ENCODE measurements at regions not wholly inside any gene's neighbourhood (a gene's known extent, or its start where the extent isn't known, plus 50 kb on each side); places are given as distances from the start of the nearest gene placed in this dataset.

DNA sequence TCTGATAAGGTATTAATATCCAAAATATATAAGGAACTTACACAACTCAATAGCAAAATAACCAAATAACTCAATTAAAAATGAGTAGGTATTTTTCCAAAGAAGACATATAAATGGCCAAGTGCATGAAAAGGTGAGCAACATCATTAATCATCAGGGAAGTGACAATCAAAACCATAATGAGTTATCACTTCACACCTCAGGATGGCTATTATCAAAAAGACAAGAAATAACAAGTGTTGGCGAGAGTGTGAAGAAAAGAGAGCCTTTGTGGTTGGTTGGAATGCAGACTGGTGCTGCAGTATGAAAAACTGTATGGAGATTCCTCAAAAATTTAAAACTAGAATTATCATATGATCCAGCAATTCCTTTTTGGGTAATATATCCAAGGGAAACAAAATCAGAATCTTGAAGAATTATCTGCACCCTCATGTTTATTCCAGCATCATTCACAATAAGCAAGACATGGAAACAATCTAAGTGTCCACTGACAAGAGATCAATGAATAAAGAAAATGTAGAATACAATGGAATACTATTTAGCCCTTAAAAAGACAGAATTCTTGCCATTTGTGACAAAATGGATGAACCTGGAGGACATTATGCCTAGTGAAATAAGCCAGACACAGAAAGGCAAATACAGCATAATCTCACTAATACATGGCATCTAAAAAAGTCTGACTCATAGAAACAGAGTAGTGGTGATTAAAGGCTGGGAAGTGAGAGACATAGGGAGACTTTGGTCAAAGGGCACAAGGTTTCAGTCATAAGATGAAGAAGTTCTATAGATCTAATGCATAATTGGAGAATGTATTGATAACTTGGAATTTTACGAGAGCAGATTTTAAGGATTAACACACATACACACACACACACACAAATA lies 175.6 kb downstream of the FOXA2 start:
- DNase-seq (ENCODE audit: low read depth), result no peak
- Histone ChIP-seq H3K36me3 (ENCODE audit: control insufficient read depth, insufficient read depth, low read length, severe bottlenecking) (no peaks in the 10 kb centered on the region), H3K9me3 (ENCODE audit: control insufficient read depth, low read length) (no peaks in the 10 kb centered on the region), H3K4me3 (ENCODE audit: low read length) (no peak overlapping the region), H3K4me1 (ENCODE audit: control insufficient read depth, insufficient read depth, low read length) (peaks cover 47% of the 10 kb centered on the region), H3K27me3 (replicated peaks; ENCODE audit: control insufficient read depth, insufficient read depth, low read length) (no peaks in the 10 kb centered on the region), H3K9ac (ENCODE audit: low read length) (no peak overlapping the region)

- Histone ChIP-seq H3K36me3 (ENCODE audit: control insufficient read depth, insufficient read depth, low read length, severe bottlenecking) (no peaks in the 10 kb centered on the region), H3K9me3 (ENCODE audit: control insufficient read depth, low read length) (no peaks in the 10 kb centered on the region), H3K4me1 (ENCODE audit: control insufficient read depth, insufficient read depth, low read length) (peaks cover 45% of the 10 kb centered on the region), H3K9ac (ENCODE audit: low read length) (no peak overlapping the region), H3K27me3 (replicated peaks; ENCODE audit: control insufficient read depth, insufficient read depth, low read length) (no peaks in the 10 kb centered on the region), H3K4me3 (ENCODE audit: low read length) (no peak overlapping the region)
- DNase-seq (ENCODE audit: low read depth), result no peak
Measured at GRCh38 chr20:22407237-22408193, 176.9 kb downstream of the FOXA2 start.

DNA sequence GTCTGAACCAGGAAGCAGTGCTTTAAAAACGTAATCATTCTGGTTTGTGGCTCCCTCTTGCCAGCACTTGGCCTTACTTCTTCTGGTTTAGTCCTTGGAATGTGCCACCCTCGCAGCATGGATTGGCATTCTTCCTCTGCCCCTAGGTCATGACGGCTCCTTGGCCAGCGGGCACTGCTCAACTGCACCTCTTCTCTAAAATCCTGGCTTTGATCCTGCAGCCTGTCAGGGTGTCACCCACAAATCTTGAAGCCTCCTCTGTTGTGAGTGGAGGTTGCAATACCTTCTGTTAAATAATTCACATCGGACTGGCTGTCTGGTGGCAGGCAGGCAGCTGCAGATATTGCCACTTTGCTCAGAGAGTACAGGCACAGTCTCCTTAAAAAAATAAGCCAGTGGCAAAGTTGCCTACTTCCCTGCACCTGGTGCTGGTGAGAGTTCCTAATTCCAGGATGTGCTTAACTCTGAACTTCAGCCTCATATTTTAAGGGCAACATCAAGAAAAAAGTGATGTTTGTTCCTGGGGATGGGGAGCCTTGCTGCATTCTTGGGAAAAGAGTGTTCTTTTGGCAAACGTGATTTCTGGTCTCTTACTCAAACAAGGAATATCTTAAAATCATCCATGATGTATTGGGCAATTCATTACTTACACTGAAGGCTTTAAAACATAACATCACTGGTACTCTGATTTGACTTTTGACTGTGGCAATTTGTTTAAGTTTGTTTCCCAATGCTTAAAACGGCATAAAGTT lies 179.8 kb downstream of the FOXA2 start:
- peak overlapping the region; percentile 20 for H3K9ac ChIP-seq (ENCODE audit: low read length)
- peaks cover 25% of the 10 kb centered on the region for H3K4me1 ChIP-seq (ENCODE audit: control insufficient read depth, insufficient read depth, low read length)
- DNase-seq (ENCODE audit: low read depth), result no peak
- no peaks in the 10 kb centered on the region for H3K9me3 ChIP-seq (ENCODE audit: control insufficient read depth, low read length)
- no peaks in the 10 kb centered on the region for H3K36me3 ChIP-seq (ENCODE audit: control insufficient read depth, insufficient read depth, low read length, severe bottlenecking)
- peak overlapping the region; percentile 68 for H3K4me3 ChIP-seq (ENCODE audit: low read length)
- H3K27me3 ChIP-seq (replicated peaks; ENCODE audit: control insufficient read depth, insufficient read depth, low read length), result no peaks in the 10 kb centered on the region

GRCh38 chr20:22403632-22404361 lies 180.6 kb downstream of the FOXA2 start:
- Histone ChIP-seq H3K4me1 (ENCODE audit: control insufficient read depth, insufficient read depth, low read length) (peaks cover 25% of the 10 kb centered on the region), H3K27me3 (replicated peaks; ENCODE audit: control insufficient read depth, insufficient read depth, low read length) (no peaks in the 10 kb centered on the region), H3K4me3 (ENCODE audit: low read length) (peak overlapping the region; percentile 68), H3K9me3 (ENCODE audit: control insufficient read depth, low read length) (no peaks in the 10 kb centered on the region), H3K9ac (ENCODE audit: low read length) (peak overlapping the region; percentile 45), H3K36me3 (ENCODE audit: control insufficient read depth, insufficient read depth, low read length, severe bottlenecking) (no peaks in the 10 kb centered on the region)
- no peak for DNase-seq (ENCODE audit: low read depth)

DNA sequence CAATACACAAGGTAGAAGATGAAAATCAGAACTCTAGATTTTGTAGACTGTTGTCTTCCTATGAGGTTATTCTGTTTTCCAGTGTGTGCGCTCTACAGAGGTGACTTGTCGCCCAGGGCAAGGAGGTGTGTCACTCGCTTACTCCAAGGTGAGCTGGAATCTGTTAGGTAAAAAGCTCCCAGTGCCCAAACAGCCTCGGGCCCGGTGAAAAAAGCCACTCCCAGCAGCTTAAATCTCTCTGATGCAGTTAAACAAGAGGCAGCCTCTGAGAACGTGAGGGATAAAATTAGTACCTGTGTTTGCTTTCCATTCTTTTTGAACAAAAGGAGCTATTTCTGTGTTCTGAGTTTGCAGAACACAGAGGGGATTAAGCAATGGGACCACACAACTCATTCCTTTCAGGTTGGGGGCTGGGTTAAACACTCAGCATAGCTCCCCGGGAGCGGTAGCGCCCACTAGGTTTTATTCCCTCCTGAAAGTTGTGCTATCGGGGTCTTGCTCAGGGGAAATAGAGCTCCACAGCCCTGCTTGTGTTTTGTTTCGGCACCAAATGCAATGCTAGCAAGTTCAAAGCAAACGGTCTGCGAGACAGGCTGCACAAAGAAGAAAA lies 181.2 kb downstream of the FOXA2 start:
- Histone ChIP-seq H3K4me3 (ENCODE audit: low read length) (peak overlapping the region; percentile 68), H3K9me3 (ENCODE audit: control insufficient read depth, low read length) (no peaks in the 10 kb centered on the region), H3K9ac (ENCODE audit: low read length) (no peak overlapping the region), H3K27me3 (replicated peaks; ENCODE audit: control insufficient read depth, insufficient read depth, low read length) (no peaks in the 10 kb centered on the region), H3K36me3 (ENCODE audit: control insufficient read depth, insufficient read depth, low read length, severe bottlenecking) (no peaks in the 10 kb centered on the region), H3K4me1 (ENCODE audit: control insufficient read depth, insufficient read depth, low read length) (peaks cover 25% of the 10 kb centered on the region)
- no peak for DNase-seq (ENCODE audit: low read depth)

- DNase-seq (ENCODE audit: low read depth), result no peak
- Histone ChIP-seq H3K4me3 (ENCODE audit: low read length) (no peak overlapping the region), H3K9ac (ENCODE audit: low read length) (no peak overlapping the region), H3K36me3 (ENCODE audit: control insufficient read depth, insufficient read depth, low read length, severe bottlenecking) (no peaks in the 10 kb centered on the region), H3K4me1 (ENCODE audit: control insufficient read depth, insufficient read depth, low read length) (peaks cover 25% of the 10 kb centered on the region), H3K27me3 (replicated peaks; ENCODE audit: control insufficient read depth, insufficient read depth, low read length) (no peaks in the 10 kb centered on the region), H3K9me3 (ENCODE audit: control insufficient read depth, low read length) (no peaks in the 10 kb centered on the region)
Measured at GRCh38 chr20:22402550-22402949, 181.8 kb downstream of the FOXA2 start.

DNA sequence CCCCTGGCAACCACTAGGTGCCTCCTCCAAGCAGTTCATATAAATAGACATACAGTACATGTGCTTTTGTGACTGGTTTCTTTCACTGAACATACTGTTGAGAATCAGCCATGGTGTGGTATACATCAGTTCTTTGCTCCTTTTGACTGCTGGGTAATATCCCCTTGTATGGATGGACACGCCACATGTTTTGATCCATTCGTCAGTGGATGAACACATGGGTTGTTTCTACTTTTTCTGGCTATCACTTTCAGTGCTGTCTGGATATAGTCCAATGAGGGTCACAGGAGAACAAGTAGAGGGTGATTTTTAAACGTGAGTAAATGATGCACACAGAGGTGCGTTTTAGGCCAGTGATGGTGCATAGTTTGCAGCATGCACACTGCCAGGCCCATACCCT lies 183.9 kb downstream of the FOXA2 start:
- Histone ChIP-seq H3K9me3 (ENCODE audit: control insufficient read depth, low read length) (no peaks in the 10 kb centered on the region), H3K27me3 (replicated peaks; ENCODE audit: control insufficient read depth, insufficient read depth, low read length) (no peaks in the 10 kb centered on the region), H3K9ac (ENCODE audit: low read length) (no peak overlapping the region), H3K36me3 (ENCODE audit: control insufficient read depth, insufficient read depth, low read length, severe bottlenecking) (no peaks in the 10 kb centered on the region), H3K4me1 (ENCODE audit: control insufficient read depth, insufficient read depth, low read length) (peaks cover 25% of the 10 kb centered on the region), H3K4me3 (ENCODE audit: low read length) (no peak overlapping the region)
- no peak for DNase-seq (ENCODE audit: low read depth)

- no peak for DNase-seq (ENCODE audit: low read depth)
- no peak overlapping the region for H3K4me3 ChIP-seq (ENCODE audit: low read length)
Measured at GRCh38 chr20:22394583-22394982, 189.8 kb downstream of the FOXA2 start.

DNA sequence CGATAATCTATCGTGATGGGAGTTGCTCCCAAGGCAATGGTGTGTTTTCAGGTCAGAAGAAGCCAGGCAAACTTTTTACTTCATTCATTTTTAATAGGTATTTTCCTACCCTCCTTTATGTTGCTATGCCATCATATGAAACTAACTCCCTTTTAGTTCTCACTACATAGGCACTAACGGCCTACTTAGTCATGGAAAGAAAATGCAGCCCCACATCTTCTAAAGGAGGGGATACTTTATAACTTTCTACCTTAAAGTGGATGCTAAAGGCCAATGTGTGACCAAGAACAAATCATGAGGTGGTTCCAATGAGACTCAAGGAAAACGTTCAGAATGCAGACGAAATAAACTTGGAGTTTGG lies 193.8 kb downstream of the FOXA2 start:
- Histone ChIP-seq H3K27me3 (replicated peaks; ENCODE audit: control insufficient read depth, insufficient read depth, low read length) (peaks cover 24% of the 10 kb centered on the region), H3K9me3 (ENCODE audit: control insufficient read depth, low read length) (no peaks in the 10 kb centered on the region), H3K36me3 (ENCODE audit: control insufficient read depth, insufficient read depth, low read length, severe bottlenecking) (no peaks in the 10 kb centered on the region), H3K9ac (ENCODE audit: low read length) (no peak overlapping the region), H3K4me3 (ENCODE audit: low read length) (no peak overlapping the region), H3K4me1 (ENCODE audit: control insufficient read depth, insufficient read depth, low read length) (no peaks in the 10 kb centered on the region)
- DNase-seq (ENCODE audit: low read depth), result no peak

More at GRCh38 chr20:22394583-22394982, 189.8 kb downstream of the FOXA2 start:
- Histone ChIP-seq H3K4me1 (ENCODE audit: control insufficient read depth, insufficient read depth, low read length) (no peaks in the 10 kb centered on the region), H3K9ac (ENCODE audit: low read length) (no peak overlapping the region), H3K36me3 (ENCODE audit: control insufficient read depth, insufficient read depth, low read length, severe bottlenecking) (no peaks in the 10 kb centered on the region), H3K27me3 (replicated peaks; ENCODE audit: control insufficient read depth, insufficient read depth, low read length) (peaks cover 16% of the 10 kb centered on the region), H3K9me3 (ENCODE audit: control insufficient read depth, low read length) (no peaks in the 10 kb centered on the region)

DNA sequence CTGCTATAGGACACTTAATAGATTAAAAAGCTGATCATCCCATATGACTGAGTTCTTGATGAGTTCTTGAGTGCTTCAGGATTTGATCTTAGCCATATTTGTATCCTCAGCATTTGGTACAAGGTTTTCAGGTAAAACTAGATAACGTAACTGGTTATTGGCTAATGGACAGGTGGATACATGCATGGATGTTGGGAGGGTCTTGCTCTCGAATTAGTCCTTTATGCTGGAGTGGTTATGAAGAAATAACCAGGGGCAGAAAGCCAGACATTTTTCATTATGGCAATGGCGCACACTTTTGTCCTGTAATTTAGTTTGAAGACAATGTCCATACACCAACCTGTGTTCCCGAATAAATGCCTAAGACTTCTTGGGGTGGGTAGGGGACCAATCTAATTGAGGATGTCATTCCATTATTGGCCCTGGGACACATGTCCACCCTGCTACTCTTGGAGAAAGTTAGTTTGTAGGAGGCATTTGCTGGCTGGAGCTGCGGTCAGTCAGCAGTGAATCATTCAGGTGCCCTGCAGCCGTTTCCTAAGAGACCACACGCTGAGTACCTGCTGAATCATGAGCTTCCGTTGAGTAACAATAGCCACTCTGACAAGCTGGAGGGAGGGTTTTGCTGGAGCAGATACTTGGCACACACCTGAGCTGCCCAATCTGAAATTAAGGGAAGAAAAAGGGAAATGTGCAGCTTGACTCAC lies 194.4 kb downstream of the FOXA2 start:
- no peak for DNase-seq (ENCODE audit: low read depth)
- Histone ChIP-seq H3K36me3 (ENCODE audit: control insufficient read depth, insufficient read depth, low read length, severe bottlenecking) (no peaks in the 10 kb centered on the region), H3K27me3 (replicated peaks; ENCODE audit: control insufficient read depth, insufficient read depth, low read length) (peaks cover 28% of the 10 kb centered on the region), H3K9me3 (ENCODE audit: control insufficient read depth, low read length) (no peaks in the 10 kb centered on the region), H3K4me1 (ENCODE audit: control insufficient read depth, insufficient read depth, low read length) (no peaks in the 10 kb centered on the region), H3K4me3 (ENCODE audit: low read length) (no peak overlapping the region), H3K9ac (ENCODE audit: low read length) (no peak overlapping the region)
